ENCODE measurements at regions not wholly inside any gene's neighbourhood (a gene's known extent, or its start where the extent isn't known, plus 50 kb on each side); places are given as distances from the start of the nearest gene placed in this dataset.

DNA sequence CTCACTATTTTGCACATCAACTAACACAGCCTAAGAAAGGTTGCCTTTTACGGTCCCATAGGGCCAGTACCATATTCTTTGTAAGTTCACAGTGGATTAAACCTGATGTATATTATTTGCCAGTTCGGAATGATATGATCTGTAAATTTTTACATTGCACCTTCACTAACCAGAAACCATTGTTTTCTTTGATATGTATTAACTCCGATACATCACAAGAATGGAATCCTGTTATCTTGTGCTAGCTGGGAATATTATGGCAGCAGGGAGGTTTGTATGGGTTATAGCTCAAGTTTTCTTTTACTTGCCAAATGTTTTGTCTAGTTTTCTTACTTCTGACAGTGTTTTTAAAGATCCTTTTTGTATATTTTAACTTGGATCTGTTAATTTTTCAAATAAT, 51.4 kb upstream of the S1PR1 start:
- TF ChIP-seq, protein P1, sequence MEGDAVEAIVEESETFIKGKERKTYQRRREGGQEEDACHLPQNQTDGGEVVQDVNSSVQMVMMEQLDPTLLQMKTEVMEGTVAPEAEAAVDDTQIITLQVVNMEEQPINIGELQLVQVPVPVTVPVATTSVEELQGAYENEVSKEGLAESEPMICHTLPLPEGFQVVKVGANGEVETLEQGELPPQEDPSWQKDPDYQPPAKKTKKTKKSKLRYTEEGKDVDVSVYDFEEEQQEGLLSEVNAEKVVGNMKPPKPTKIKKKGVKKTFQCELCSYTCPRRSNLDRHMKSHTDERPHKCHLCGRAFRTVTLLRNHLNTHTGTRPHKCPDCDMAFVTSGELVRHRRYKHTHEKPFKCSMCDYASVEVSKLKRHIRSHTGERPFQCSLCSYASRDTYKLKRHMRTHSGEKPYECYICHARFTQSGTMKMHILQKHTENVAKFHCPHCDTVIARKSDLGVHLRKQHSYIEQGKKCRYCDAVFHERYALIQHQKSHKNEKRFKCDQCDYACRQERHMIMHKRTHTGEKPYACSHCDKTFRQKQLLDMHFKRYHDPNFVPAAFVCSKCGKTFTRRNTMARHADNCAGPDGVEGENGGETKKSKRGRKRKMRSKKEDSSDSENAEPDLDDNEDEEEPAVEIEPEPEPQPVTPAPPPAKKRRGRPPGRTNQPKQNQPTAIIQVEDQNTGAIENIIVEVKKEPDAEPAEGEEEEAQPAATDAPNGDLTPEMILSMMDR (IDR thresholded peaks at IDR 0.05): no peak
- TF ChIP-seq POLR2AphosphoS5 (IDR thresholded peaks at IDR 0.05) (no peak), POLR2A (IDR thresholded peaks at IDR 0.05) (no peak)

Measured in sigmoid colon (tissue), 4 donors.